Muscle of back (tissue), 3 donors: ENCODE measurements at regions not wholly inside any gene's neighbourhood (a gene's known extent, or its start where the extent isn't known, plus 50 kb on each side); places are given as distances from the start of the nearest gene placed in this dataset.
"Not testable (repeated sequence)": the region's sequence is repeated elsewhere in the genome, so short reads cannot be mapped to it uniquely, and the experiment has no call there.

Experiments
- DNase-seq, 3 donors: peaks; one replicate each; pipeline versions ENCODE4 v3.0.0 to v3.0.0-alpha.2; 2013

- DNase-seq: peak in 1 of 3 donors; percentile 3
These were observed 289.9 kb upstream of the PRSS16 start for GRCh38 chr6:26957399-26958127.

GRCh38 chr6:26961236-26961635 is 286.3 kb upstream of the PRSS16 start:
- not testable (repeated sequence) for DNase-seq

GRCh38 chr6:27002447-27002846 is 245.1 kb upstream of the PRSS16 start:
- DNase-seq: no peak

DNA sequence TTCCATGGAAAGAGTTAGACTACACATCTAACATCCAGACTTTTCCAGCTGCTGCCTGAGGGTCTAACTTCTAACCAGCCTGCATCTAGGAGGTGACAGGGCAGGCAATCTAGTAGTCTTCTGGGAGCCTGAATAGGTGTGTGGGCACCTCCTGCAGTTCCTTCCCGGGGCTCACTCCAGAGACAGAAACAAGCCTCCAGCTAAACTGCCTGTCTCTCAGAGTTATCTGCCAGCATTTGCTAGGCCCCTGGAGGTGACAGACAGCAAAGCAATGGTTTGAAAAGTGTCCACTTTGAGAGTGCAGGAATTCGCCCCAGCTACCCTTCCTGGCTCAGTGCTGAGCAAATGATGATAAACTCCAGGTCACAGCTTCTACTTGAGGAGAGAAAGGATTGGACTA is 240.5 kb upstream of the PRSS16 start:
- no peak for DNase-seq

DNA sequence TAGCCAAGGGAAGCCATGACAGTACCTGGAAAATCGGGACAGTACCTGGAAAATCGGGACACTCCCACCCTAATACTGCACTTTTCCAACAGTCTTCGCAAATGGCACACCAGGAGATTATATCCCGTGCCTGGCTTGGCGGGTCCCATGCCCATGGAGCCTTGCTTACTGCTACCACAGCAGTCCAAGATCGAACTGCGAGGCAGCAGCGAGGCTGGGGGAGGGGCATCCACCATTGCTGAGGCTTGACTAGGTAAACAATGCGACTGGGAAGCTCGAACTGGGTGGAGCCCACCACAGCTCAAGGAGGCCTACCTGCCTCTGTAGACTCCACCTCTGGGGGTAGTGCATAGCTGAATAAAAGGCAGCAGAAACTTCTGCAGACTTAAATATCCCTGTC is 238.9 kb upstream of the PRSS16 start:
- DNase-seq: not testable (repeated sequence)

DNA sequence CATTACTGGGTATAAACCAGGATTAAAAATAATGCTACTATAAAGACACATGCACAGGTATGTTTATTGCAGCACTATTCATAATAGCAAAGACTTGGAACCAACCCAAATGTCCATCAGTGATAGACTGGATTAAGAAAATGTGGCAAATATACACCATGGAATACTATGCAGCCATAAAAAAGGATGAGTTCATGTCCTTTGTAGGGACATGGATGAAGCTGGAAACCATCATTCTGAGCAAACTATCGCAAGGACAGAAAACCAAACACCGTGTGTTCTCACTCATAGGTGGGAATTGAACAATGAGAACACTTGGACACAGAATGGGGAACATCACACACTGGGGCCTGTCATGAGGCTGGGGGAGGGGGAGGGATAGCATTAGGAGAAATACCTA is 233.4 kb upstream of the PRSS16 start:
- DNase-seq: not testable (repeated sequence)

GRCh38 chr6:27016689-27017088 is 230.8 kb upstream of the PRSS16 start:
- DNase-seq: no peak

GRCh38 chr6:27018401-27018800 is 229.1 kb upstream of the PRSS16 start:
- not testable (repeated sequence) for DNase-seq

DNA sequence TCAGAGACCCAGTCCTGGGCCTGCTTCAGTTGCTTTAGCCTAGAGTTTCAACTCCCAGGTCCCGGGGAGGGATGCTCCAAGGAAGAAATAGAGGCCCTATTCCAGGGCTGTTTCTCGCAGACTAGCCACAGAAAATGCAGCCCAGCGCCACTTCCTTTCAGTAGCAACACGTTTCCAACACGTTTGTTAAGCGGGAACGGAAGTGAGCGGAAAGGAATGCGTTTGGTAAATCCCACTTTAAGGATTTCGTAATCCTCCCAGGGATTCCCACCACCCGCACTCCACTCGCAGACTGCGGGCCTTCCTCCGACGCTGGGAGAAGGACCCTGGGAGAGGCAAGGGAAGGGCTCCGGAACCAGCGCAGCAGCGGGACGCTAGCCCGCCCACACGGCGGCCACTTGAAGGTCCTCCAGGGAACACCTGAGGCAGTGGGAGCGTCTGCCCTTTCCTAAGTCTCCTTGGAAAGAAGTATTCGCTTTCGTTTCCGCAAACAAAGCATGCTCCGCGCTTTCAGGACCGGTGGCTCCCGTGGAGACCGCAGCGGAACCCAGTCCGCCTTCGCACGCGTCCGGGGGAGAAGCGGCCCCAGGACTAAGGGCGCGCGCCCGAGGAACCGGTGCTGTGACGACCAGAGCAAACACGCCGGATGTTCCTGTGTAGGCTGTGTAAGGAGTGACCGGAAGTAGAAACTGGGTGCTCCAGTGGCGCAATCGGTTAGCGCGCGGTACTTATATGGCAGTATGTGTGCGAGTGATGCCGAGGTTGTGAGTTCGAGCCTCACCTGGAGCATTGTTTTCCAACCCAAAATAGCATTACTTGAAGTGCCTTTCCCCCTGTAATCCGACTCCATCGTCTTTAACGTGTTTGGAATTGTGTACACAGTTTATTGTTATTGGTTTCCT is 227.6 kb upstream of the PRSS16 start:
- DNase-seq: peak; percentile 82 to 94 (median 88)

DNA sequence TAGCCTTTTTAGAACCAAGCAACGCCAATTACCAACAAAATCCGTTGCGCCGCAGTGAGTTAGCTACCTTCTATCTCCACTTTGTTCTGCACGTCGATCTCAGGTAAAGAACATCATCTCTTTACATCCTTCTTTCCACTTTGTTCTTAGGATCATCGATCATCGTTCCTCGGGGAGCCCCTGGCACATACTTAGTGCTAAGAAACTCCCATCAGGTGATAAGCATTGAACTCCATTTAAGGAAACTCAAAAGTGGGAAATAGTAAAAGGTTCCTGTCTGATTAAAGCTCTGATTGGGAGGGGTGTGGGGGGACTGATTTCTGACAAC is 227.0 kb upstream of the PRSS16 start:
- no peak for DNase-seq

DNA sequence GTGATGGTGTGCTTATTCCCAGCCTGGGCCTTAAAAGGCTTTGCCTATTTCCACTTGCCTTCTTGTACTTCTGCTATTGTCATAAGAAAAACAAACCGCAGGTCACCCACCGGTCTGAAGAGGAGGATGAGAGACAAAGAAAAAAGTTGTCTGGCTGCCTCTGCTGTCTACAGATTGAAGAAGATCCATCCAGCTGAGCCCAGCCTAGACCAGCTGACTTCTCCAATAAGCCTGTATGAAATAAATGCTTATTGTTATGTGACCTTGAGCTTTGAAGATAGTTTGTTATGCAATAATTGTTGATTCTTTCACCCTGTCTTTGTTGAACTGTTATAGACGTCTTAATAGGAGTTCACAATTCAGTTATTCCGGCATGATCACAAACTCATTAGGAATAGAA is 223.8 kb upstream of the PRSS16 start:
- no peak for DNase-seq

DNA sequence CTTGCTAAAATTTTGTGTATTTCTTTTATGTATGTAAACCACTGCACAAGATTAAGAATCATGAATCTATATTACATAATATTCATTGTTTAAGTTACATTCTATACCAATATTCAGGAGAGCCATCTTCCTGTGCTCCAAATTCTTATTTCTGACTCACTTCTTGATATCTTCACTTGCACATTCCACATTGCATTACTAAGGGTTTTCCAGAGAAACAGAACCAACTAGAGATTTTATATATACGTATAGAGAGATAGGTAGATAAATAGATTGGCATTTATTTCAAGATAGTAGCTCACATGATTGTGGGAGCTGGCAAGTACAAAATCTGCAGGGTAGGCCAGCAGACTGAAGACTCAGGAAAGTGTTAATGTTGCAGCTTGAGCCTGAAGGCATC is 222.2 kb upstream of the PRSS16 start:
- no peak for DNase-seq

DNA sequence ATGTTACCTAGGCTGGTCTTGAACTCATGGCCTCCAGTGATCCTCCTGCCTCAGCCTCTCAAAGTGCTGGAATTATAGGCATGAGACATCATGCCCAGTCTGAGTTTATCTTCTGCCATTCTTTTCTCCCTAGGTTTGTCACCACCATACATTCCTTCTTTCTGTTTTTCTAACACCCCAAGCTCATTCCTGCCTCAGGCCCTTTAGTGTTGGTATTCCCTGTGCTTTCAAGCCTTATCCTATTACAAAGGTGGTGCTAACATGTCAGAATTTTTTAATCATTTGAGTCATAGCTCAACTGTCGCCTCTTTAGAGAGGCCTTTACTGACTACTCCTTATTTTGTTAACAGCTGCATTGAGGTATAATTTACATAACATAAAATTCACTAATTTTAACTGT is 221.1 kb upstream of the PRSS16 start:
- no peak for DNase-seq

DNA sequence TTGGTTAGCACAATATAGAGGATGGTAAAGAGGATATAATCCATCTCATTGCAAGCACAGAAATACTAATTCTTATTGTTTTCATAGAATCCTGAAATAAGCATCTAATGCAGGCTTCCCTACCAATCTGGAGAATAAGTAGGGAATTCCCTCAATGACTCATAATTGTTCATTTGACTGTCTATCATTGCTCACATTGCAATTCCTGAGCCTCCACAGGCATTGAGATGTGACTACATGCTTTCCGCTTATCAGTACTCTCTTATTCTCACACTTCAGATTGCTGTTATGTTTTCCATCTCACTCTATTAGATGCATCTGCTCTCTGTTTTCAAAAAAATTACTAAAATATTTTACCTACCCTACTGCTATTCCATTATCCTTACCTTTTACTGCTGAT is 216.2 kb upstream of the PRSS16 start:
- no peak for DNase-seq

- DNase-seq: no peak
These were observed 209.0 kb upstream of the PRSS16 start for GRCh38 chr6:27038498-27038897.

- peak in 1 of 3 donors; percentile 2 for DNase-seq
These were observed 207.1 kb upstream of the PRSS16 start for GRCh38 chr6:27040244-27041042.

- DNase-seq: no peak
These were observed 204.3 kb upstream of the PRSS16 start for GRCh38 chr6:27043244-27043643.

DNA sequence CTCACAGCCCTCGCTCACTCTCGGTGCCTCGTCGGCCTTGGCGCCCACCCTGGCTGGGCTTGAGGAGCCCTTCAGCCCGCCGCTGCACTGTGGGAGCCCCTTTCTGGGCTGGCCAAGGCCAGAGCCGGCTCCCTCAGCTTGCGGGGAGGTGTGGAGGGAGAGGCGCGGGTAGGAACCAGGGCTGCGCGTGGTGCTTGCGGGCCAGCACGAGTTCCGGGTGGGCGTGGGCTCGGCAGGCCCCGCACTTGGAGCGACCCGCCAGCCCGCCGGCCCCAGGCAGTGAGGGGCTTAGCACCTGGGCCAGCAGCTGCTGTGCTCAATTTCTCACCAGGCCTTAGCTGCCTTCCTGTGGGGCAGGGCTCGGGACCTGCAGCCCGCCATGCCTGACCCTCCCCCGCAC is 202.4 kb upstream of the PRSS16 start:
- DNase-seq: not testable (repeated sequence)

GRCh38 chr6:27047725-27048124 is 199.8 kb upstream of the PRSS16 start:
- DNase-seq: not testable (repeated sequence)

DNA sequence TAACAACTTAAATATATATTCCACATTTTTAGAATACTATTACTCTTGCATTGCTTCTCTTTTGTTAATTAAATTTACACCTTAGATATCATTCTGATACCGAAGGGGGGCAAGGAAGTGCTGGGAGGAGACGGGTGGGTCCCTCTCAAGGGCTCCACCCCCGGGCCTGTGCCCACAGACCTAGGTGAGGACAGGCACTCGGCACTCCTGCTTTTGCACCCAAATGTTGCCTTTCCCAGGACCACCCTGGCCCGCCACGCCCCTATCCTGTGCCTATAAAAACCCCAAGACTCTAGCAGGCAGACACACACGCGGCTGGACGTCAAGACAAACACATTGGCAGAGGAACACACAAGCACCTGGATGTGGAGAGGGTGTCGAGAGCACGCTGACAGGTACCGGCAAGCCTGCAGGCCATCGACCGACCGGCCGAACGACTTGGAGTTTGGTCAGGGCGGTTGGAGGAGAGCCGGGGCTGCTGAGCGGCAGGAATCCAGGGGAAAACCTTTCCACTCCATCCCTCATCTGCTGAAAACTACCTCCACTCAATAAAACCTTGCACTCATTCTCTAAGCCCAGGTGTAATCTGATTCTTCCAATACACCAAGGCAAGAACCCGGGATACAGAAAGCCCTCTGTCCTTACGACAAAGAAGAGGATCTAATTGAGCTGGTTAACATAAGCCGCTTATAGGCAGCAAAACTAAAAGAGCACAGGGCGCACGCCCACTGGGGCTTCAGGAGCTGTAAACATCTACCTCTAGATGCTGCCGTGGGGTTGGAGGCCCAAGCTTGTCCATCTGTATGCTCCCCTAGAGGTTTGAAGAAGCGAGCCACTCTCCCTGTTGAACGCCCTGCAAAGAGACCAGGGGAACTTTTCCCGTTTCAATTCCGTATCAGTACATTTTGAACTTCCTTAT is 197.4 kb upstream of the PRSS16 start:
- DNase-seq: no peak

- DNase-seq: not testable (repeated sequence)
These were observed 195.3 kb upstream of the PRSS16 start for GRCh38 chr6:27052082-27052730.
